Fibroblast of skin of scalp (primary cell): ENCODE measurements at regions not wholly inside any gene's neighbourhood (a gene's known extent, or its start where the extent isn't known, plus 50 kb on each side); places are given as distances from the start of the nearest gene placed in this dataset.
"Not testable (repeated sequence)": the region's sequence is repeated elsewhere in the genome, so short reads cannot be mapped to it uniquely, and the experiment has no call there.

ENCODE experiments used
- DNase-seq: peaks from one replicate; pipeline ENCODE4 v3.0.0-alpha.2; 2013

DNA sequence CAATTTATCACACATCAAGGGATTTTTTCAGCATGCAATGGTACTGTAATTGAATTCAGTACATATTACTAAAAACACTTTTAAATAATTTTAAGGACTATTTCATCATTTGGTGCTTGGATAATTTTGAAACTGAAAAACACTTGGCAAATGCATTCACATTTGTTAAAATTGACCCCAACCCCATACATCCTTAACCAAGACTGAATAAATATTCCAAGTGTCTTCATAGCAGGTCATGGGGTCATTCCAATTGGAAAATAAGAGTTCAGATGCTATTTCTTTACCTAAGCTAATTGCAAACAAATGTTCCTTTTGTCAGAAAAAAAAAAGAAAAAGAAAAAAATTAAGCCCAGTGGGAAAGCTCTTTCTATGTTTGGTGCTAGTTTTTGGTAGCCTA, 516.4 kb upstream of the SPRY2 start:
- DNase-seq = no peak

- no peak for DNase-seq
These were observed 509.8 kb upstream of the SPRY2 start for GRCh38 chr13:80850771-80851170.

GRCh38 chr13:80844164-80844563, 503.2 kb upstream of the SPRY2 start:
- no peak for DNase-seq

DNA sequence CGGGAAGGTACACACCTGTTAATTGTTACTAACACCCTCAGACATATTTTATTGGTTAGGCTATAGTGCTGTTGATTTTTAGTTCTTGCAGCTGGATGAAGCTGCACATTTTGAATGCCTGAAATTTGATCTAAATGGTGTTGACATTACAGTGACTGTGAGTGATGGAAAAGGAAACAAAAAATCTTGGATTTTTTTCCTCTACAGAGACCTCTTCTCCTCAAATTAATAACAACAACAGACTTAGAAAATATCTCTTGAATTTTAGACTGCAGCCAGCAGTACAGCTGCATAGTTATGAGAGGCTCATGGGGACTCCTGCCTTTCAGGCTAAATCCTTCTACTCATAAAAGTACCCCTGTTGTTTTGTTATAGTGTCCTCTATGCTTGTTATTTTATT, 500.5 kb upstream of the SPRY2 start:
- peak; percentile 5 for DNase-seq

- DNase-seq = peak; percentile 83
These were observed 499.5 kb upstream of the SPRY2 start for GRCh38 chr13:80840316-80840976.

GRCh38 chr13:80835902-80836301, 495.0 kb upstream of the SPRY2 start:
- no peak for DNase-seq

DNA sequence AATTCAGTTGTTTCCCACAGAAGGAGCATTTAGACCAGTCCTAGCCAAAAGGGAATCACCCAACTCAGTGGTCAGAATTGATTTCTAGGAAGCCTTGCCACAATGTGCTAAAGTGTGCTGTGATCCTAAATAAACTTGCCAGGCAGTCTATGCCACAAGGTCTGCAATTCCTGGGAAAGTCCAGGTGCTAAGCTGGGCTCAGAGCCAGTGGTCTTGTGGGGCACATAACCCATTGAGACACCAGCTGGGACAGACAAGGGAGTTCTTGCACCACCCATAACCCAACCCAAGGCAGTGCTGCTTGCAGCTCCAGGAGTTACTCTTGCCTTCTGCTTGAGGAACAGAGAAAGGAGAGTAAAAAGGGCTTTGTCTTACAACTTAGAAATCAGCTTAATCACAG, 489.5 kb upstream of the SPRY2 start:
- no peak for DNase-seq

DNA sequence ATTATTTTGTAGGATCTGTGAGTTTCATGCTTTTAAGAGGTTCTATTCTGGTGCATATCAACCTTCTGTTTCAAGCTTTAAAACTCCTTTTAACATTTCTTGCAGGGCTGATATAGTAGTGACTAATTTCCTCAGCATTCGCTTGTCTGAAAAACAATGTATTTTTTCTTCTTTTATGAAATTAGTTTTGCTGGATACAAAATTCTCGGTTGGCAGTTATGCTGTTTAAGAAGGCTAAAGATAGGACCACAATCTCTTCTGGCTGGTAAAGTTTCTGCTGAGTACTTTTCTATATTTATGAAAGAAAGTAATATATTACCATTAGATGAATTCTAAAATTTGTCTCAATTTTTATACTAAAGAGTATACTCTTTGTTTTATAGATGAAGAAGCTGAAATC, 487.8 kb upstream of the SPRY2 start:
- DNase-seq = no peak

DNA sequence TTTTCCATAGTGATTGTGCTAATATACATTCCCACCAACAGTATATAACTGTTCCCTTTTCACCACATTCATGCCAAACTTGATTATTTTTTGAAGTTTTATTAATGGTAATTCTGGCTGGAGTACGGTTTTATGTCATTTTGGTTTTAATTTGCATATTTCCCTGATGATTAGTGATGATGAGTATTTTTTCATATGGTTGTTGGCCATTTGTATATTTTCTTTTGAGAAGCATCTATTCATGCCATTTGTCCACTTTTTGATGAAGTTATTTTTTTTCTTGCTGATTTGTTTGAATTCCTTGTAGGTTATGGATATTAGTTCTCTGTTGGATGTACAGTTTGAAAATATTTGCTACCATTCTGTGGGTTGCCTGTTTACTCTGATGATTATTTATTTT, 484.4 kb upstream of the SPRY2 start:
- no peak for DNase-seq

DNA sequence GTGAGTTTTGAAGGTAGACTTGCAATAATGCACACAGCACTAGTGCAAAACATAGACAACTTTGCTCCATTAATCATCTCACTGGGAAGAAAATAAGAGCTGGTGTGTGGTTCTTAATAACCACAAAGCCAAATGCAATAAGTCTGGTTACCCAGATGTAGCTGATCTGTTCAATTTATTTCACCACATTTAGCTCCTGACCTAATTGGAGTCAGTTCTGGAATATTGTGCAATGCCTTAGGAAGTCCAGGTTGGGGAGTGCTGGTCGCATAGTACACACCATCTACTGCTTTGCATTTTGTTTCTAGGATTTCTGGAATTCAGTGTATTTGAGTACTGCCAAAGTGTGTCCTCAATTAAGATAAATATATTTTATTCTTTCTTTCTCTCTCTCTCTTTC, 483.3 kb upstream of the SPRY2 start:
- DNase-seq = peak; percentile 5

GRCh38 chr13:80823472-80823871, 482.5 kb upstream of the SPRY2 start:
- DNase-seq = no peak

DNA sequence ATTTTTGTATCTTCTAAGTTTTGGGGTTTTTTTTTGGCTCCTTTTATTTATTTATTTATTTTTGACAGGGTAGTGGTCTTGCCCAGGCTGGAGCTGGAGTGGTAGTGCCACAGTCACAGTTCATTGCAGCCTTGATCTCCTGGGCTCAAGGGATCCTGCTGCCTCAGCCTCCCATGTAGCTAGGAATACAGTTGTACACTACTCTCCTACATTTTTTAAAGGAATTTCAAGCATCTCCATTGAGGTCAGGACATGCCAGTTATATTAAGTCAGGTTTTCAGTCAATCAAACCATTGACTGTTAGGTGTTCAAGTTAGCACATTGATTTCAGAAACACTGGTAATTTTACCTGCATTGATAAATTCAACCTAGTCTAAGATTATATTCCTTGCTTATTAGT, 480.5 kb upstream of the SPRY2 start:
- DNase-seq = no peak

DNA sequence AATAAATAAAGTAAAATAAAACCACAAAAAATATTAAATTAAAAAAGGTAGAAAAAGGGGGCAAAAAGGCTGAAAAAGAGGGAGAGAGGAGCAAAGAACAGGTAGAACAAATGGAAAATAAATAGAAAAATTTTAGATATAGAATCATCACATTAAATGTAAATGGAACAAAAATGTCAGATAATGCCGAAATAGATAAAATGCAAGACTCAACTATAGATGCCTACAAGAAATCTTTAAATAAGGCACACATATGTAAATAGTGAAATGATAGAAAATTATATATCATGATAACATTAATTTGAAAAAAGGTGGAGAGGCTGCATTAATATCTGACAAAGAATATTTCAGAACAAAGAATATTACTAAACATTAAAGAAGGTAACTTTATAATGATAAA, 477.1 kb upstream of the SPRY2 start:
- DNase-seq = no peak

DNA sequence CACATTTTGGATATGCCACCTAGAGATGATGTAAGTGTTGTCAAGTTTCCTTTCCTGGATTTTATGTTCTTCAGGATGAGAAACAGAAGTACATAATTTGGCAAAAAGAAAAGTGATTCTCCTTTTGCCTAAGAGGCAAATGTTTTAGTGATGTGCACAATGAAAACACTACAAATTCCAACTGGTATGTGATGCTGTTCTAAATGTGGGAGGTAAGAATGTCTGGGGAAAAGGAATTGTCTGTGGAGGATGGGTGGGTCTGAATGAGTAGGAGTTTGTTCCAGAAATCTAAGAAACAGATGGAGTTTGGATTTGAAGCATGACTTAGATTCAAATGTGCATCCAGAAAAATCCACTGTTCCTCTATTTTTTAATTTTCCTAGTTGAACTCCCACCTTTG, 473.6 kb upstream of the SPRY2 start:
- DNase-seq = peak; percentile 44

DNA sequence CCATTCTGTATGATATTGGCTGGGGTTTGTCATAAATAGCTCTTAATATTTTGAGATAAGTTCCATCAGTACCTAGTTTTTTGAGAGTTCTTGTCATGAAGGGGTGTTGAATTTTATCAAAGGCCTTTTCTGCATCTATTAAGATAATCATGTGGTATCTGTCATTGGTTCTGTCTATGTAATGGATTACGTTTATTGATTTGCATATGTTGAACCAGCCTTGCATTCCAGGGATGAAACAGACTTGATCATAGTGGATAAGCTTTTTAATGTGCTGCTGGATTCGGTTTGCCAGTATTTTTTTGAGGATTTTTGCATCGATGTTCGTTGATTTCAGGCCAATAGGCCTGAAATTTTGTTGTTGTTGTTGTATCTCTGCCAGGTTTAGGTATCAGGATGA, 469.4 kb upstream of the SPRY2 start:
- not testable (repeated sequence) for DNase-seq

- DNase-seq = no peak
These were observed 462.0 kb upstream of the SPRY2 start for GRCh38 chr13:80802946-80803345.

GRCh38 chr13:80798576-80799133, 457.7 kb upstream of the SPRY2 start:
- DNase-seq = no peak

DNA sequence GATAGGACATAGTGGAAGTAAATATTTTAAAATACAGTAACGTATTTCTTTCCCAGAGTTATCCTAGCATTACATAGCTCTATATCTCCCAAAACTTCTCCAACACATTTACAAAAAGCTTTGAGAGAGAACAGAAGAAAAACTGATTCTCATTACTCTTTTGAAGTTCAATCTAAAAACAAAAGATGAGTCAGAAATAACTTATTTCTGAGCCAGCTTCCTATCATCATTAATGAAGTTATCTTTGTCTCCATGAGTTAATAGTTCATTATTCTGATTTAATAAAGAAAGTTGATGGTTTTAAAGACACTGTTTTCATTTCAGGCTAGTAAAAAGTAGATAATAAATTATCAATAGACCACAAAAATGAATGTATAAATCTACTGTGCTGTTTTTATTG, 446.7 kb upstream of the SPRY2 start:
- no peak for DNase-seq

GRCh38 chr13:80783926-80784565, 443.1 kb upstream of the SPRY2 start:
- peak; percentile 36 for DNase-seq

DNA sequence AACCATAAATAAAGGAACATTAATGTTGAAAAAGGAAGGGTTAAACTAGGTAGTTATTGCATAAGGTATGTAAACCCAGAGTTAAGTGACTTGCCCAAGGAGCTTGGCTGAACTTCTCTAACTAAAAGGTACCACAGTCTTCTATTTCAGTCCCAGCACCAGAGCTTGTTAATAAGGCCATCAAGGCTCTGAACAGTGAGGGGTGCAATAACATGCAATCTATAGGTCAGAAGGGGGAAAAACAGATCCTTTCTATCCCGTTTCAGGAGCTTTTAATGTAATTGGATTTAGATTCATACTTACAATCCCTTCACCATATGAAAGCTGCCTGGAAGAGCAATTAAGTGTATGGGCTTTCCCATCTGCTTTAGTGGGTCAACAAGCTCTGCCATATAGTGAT, 441.5 kb upstream of the SPRY2 start:
- DNase-seq = no peak

- no peak for DNase-seq
These were observed 437.4 kb upstream of the SPRY2 start for GRCh38 chr13:80778297-80778696.

GRCh38 chr13:80757694-80758093, 416.8 kb upstream of the SPRY2 start:
- DNase-seq = no peak

DNA sequence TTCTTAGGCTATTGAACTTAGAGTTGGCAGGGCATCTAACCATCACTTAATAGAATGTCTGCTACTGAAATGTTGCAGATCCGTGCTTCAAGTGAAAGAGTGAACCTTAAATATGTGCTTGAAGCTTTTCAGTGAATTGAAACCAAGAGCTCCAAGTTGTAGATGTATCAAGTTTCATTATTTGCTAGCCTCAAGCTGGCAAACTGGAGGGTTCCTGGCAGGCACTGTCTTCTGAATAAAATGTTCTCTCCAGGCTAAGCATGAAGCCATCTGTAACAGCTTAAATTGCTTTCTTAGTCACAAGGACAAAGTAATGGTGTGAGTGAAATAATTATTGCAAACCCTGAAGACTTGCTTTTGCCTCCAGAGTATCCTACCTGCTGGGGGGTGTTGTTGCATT, 415.0 kb upstream of the SPRY2 start:
- DNase-seq = no peak

DNA sequence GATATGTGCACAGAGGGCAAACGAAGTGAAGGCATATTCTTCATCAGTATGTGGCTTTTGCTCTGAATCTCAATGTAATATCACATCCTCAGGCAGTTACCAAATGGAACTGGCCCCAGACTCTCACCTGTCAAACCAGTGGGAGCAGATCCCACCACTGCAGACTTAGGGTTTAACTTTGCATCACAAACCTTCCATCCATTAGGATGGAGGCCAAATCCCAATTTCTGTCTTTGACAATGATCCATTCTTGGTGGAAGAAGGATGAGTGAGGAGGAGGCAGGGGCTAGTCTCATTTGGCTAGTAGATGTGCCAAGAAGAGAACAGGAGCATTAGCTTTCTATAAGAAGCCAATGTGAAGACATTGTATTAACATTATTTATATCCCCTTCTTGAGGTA, 413.5 kb upstream of the SPRY2 start:
- no peak for DNase-seq

- no peak for DNase-seq
These were observed 412.9 kb upstream of the SPRY2 start for GRCh38 chr13:80753866-80754265.
